ENCODE measurements at regions not wholly inside any gene's neighbourhood (a gene's known extent, or its start where the extent isn't known, plus 50 kb on each side); places are given as distances from the start of the nearest gene placed in this dataset.
"Not testable (repeated sequence)": the region's sequence is repeated elsewhere in the genome, so short reads cannot be mapped to it uniquely, and the experiment has no call there.

- DNase-seq = no peak
These were observed 650.5 kb upstream of the ZNF385D start for GRCh38 chr3:22401499-22401898.

- no peak for DNase-seq
These were observed 663.2 kb upstream of the ZNF385D start for GRCh38 chr3:22414239-22414638.

- not testable (repeated sequence) for DNase-seq
These were observed 665.9 kb upstream of the ZNF385D start for GRCh38 chr3:22416838-22417446.

GRCh38 chr3:22419261-22419660 lies 668.3 kb upstream of the ZNF385D start:
- DNase-seq = peak; percentile 16

- no peak for DNase-seq
These were observed 670.6 kb upstream of the ZNF385D start for GRCh38 chr3:22421589-22421988.

GRCh38 chr3:22431334-22431733 lies 680.3 kb upstream of the ZNF385D start:
- no peak for DNase-seq

- DNase-seq = no peak
These were observed 688.6 kb upstream of the ZNF385D start for GRCh38 chr3:22439626-22440025.

- no peak for DNase-seq
These were observed 690.7 kb upstream of the ZNF385D start for GRCh38 chr3:22441711-22442110.

GRCh38 chr3:22443571-22444233 lies 692.7 kb upstream of the ZNF385D start:
- DNase-seq = no peak

- DNase-seq = peak; percentile 10
These were observed 694.3 kb upstream of the ZNF385D start for GRCh38 chr3:22445336-22445735.

- DNase-seq = peak; percentile 89
These were observed 699.9 kb upstream of the ZNF385D start for GRCh38 chr3:22450786-22451400.

- DNase-seq = no peak
These were observed 700.5 kb upstream of the ZNF385D start for GRCh38 chr3:22451501-22451900.

- DNase-seq = no peak
These were observed 703.0 kb upstream of the ZNF385D start for GRCh38 chr3:22453906-22454535.

GRCh38 chr3:22469995-22470394 lies 719.0 kb upstream of the ZNF385D start:
- DNase-seq = no peak

- DNase-seq = no peak
These were observed 720.5 kb upstream of the ZNF385D start for GRCh38 chr3:22471557-22471956.

- DNase-seq = peak; percentile 6
These were observed 723.9 kb upstream of the ZNF385D start for GRCh38 chr3:22474706-22475445.

- DNase-seq = no peak
These were observed 724.7 kb upstream of the ZNF385D start for GRCh38 chr3:22475665-22476240.

GRCh38 chr3:22476976-22477375 lies 726.0 kb upstream of the ZNF385D start:
- DNase-seq = no peak

GRCh38 chr3:22485954-22486353 lies 717.2 kb upstream of the UBE2E2 start:
- DNase-seq = no peak

GRCh38 chr3:22490747-22491146 lies 712.4 kb upstream of the UBE2E2 start:
- no peak for DNase-seq

GRCh38 chr3:22491344-22491743 lies 711.8 kb upstream of the UBE2E2 start:
- DNase-seq = no peak

GRCh38 chr3:22492342-22492741 lies 710.8 kb upstream of the UBE2E2 start:
- DNase-seq = no peak

- DNase-seq = no peak
These were observed 707.9 kb upstream of the UBE2E2 start for GRCh38 chr3:22495241-22495640.
